Endothelial cell of umbilical vein (primary cell): ENCODE measurements at regions not wholly inside any gene's neighbourhood (a gene's known extent, or its start where the extent isn't known, plus 50 kb on each side); places are given as distances from the start of the nearest gene placed in this dataset.

ENCODE experiments used
- BruUV-seq: library from RNA; stranded (reverse); fragments of 400-500 nt; replicated peaks from 2 replicates; lab custom pipeline; 2021; lab: Mats Ljungman, UMichigan
- CTCF ChIA-PET: fragments of 300-600, 350-600 bp; sonication (Branson Sonifier 250); formaldehyde crosslinking; loops from one replicate; lab custom pipeline; 2021; ENCODE audit warnings: antibody characterized with exemption, inconsistent platforms; lab: Charles Lee
- POLR2A ChIA-PET: fragments of 300-600, 350-600 bp; sonication (Branson Sonifier 250); formaldehyde crosslinking; loops from one replicate; lab custom pipeline; 2021; ENCODE audit warnings: antibody characterized with exemption, inconsistent platforms; lab: Charles Lee
- DNase-seq: peaks from one replicate; pipeline ENCODE4 v3.0.0-alpha.2; 2011; ENCODE audit warnings: low read depth, low spot score
- FAIRE-seq: peaks from 2 replicates; lab custom pipeline; 2011; peaks lifted over from hg19 to GRCh38; lab: Jason Lieb, UNC
- H2AFZ ChIP-seq: 2 replicates; pipeline ENCODE4 v1.6.0; 2012; ENCODE audit warnings: low read depth, low read length, control low read depth, inconsistent platforms
- H3K27ac ChIP-seq: 2 replicates; pipeline ENCODE4 v1.5.1; 2011; ENCODE audit warnings: low read depth, mild to moderate bottlenecking, control low read depth, low read length, moderate library complexity; ENCODE audit not compliant: insufficient read depth
- H3K27me3 ChIP-seq, 2 experiments: 2 replicates each; pipeline versions ENCODE4 v1.6.0 to v1.6.1; 2011; ENCODE audit warnings: low read length in 2 of 2, mixed read lengths in 1 of 2; ENCODE audit not compliant: control insufficient read depth in 2 of 2, insufficient read depth in 2 of 2
- H3K36me3 ChIP-seq, 2 experiments: 2 replicates in 1 of 2; 3 replicates in 1 of 2; pipeline ENCODE4 v1.5.1; 2011; ENCODE audit warnings: low read length in 2 of 2, mild to moderate bottlenecking in 1 of 2, moderate library complexity in 1 of 2; ENCODE audit not compliant: control insufficient read depth in 2 of 2, insufficient read depth in 2 of 2; ENCODE audit errors: extremely low read depth in 1 of 2
- H3K4me1 ChIP-seq: 3 replicates; pipeline ENCODE4 v1.5.1; 2011; ENCODE audit warnings: mild to moderate bottlenecking, low read length; ENCODE audit not compliant: control insufficient read depth, insufficient read depth; ENCODE audit errors: extremely low read depth
- H3K4me2 ChIP-seq: 2 replicates; pipeline ENCODE4 v1.6.1; 2011; ENCODE audit warnings: low read length, control low read depth, mixed read lengths; ENCODE audit not compliant: insufficient read depth
- H3K4me3 ChIP-seq, 3 experiments: fragments of 200-600 bp in 1 of 3; sonication (generic), shearing (Covaris generic) in 1 of 3; replicated peaks in 1 of 3; 2 replicates each; pipeline ENCODE4 v1.5.1; 2011 to 2016; ENCODE audit warnings: control low read depth in 3 of 3, low read length in 3 of 3, mild to moderate bottlenecking in 2 of 3, inconsistent platforms in 1 of 3, low read depth in 1 of 3, moderate library complexity in 1 of 3; ENCODE audit not compliant: insufficient read depth in 1 of 3
- H3K79me2 ChIP-seq: 2 replicates; pipeline ENCODE4 v1.6.0; 2012; ENCODE audit warnings: low read length, inconsistent platforms; ENCODE audit not compliant: control insufficient read depth, insufficient read depth
- H3K9ac ChIP-seq: replicated peaks from 2 replicates; pipeline ENCODE3; 2011; ENCODE audit warnings: low read length, control low read depth; ENCODE audit not compliant: insufficient read depth; ENCODE audit errors: extremely low read depth
- H3K9me1 ChIP-seq: replicated peaks from 3 replicates; pipeline ENCODE4 v1.6.0; 2011; ENCODE audit warnings: mild to moderate bottlenecking, low read length; ENCODE audit not compliant: control insufficient read depth, insufficient read depth; ENCODE audit errors: extremely low read depth
- H3K9me3 ChIP-seq: replicated peaks from 2 replicates; pipeline ENCODE4 v1.5.1; 2012; ENCODE audit warnings: low read length, inconsistent platforms; ENCODE audit not compliant: control insufficient read depth, insufficient read depth
- H4K20me1 ChIP-seq: replicated peaks from 2 replicates; pipeline ENCODE3; 2011; ENCODE audit warnings: mild to moderate bottlenecking, low read length; ENCODE audit not compliant: control insufficient read depth, insufficient read depth; ENCODE audit errors: extremely low read depth
- CTCF ChIP-seq, 2 donors: IDR thresholded peaks; 1 replicate in 1 of 2; 2 replicates in 1 of 2; pipeline ENCODE4 v1.5.1; 2011; ENCODE audit warnings: low read length in 2 of 2, mild to moderate bottlenecking in 2 of 2, moderate library complexity in 2 of 2, control low read depth in 1 of 2, inconsistent platforms in 1 of 2, low read depth in 1 of 2; ENCODE audit not compliant: insufficient read depth in 1 of 2; ENCODE audit errors: extremely low read depth in 1 of 2
- EZH2 ChIP-seq: IDR thresholded peaks from 2 replicates; pipeline ENCODE4 v1.6.1; 2012; ENCODE audit warnings: borderline replicate concordance, low read depth, mild to moderate bottlenecking, moderate library complexity, low read length, inconsistent platforms; ENCODE audit not compliant: severe bottlenecking
- FOS ChIP-seq: IDR thresholded peaks from 2 replicates; pipeline ENCODE4 v1.6.1; 2011; ENCODE audit warnings: mild to moderate bottlenecking, low read length, moderate library complexity, borderline replicate concordance; ENCODE audit not compliant: insufficient read depth
- GATA2 ChIP-seq: IDR thresholded peaks from 2 replicates; pipeline ENCODE4 v1.7.0; 2011; ENCODE audit warnings: low read depth, mild to moderate bottlenecking, moderate library complexity, mixed read lengths, low read length; ENCODE audit not compliant: insufficient read length, insufficient read depth
- JUN ChIP-seq: IDR thresholded peaks from 2 replicates; pipeline ENCODE4 v1.6.1; 2011; ENCODE audit warnings: borderline replicate concordance, low read depth; ENCODE audit not compliant: insufficient read length, insufficient read depth
- MAX ChIP-seq: IDR thresholded peaks from 2 replicates; pipeline ENCODE4 v1.6.1; 2011; ENCODE audit not compliant: insufficient read depth, insufficient read length
- MYC ChIP-seq: IDR thresholded peaks from one replicate; pipeline ENCODE4 v1.6.1; 2011; ENCODE audit warnings: mild to moderate bottlenecking, low read depth, low read length
- POLR2A ChIP-seq: IDR thresholded peaks from 2 replicates; pipeline ENCODE4 v1.6.1; 2012; ENCODE audit warnings: low read depth, mild to moderate bottlenecking, control low read depth, low read length
- POLR2AphosphoS5 ChIP-seq: IDR thresholded peaks from 2 replicates; pipeline ENCODE4 v1.6.1; 2012; ENCODE audit warnings: low read depth, mild to moderate bottlenecking, control low read depth, low read length, moderate library complexity; ENCODE audit not compliant: insufficient read depth
- dilution Hi-C: fragments of 300-500 bp; cut with MboI; formaldehyde crosslinking; loops from one replicate; pipeline ENCODE4 v1.15.0; 2019; ENCODE audit warnings: low sequenced_read_pairs; ENCODE audit not compliant: extremely low pct_ligation_motif_present
- intact Hi-C: fragments of 100-400 bp; cut with micrococcal nuclease; formaldehyde crosslinking; loops from one replicate; pipeline ENCODE4 v1.10.0; 2022

- dilution Hi-C loops: no loop called here
- TF ChIP-seq MAX (no peak), POLR2A (no peak), MYC (no peak), FOS (no peak), POLR2AphosphoS5 (no peak), CTCF (IDR thresholded peaks at IDR 0.05; ENCODE audit: extremely low read depth in 1 of 2, insufficient read depth in 1 of 2, low read depth in 1 of 2, low read length in 2 of 2) (no peak), GATA2 (no peak), EZH2 (no peak), JUN (no peak)
- H4K20me1 ChIP-seq: no peaks in the 10 kb centered on the region
- H3K27me3 ChIP-seq: no peaks in the 10 kb centered on the region
- no peak overlapping the region for H3K4me2 ChIP-seq
- ChIA-PET CTCF (interaction anchor here (0.8 kb wide), 1 partner anchor 19 kb away, joined by 3 read pairs; no protein-coding TSS in a partner anchor), POLR2A (no interaction called here)
- no peak for FAIRE-seq
- no peak overlapping the region for H3K9ac ChIP-seq
- no peak overlapping the region for H3K27ac ChIP-seq
- H3K9me3 ChIP-seq: no peaks in the 10 kb centered on the region
- DNase-seq: no peak
- no peaks in the 10 kb centered on the region for H3K9me1 ChIP-seq
- H3K4me1 ChIP-seq: no peaks in the 10 kb centered on the region
- H2AFZ ChIP-seq: no peak overlapping the region
- no peaks in the 10 kb centered on the region for H3K79me2 ChIP-seq
- no peaks in the 10 kb centered on the region for H3K36me3 ChIP-seq
- H3K4me3 ChIP-seq: no peak overlapping the region
- intact Hi-C loops: no loop called here
- BruUV-seq: no TSS peak
Observed at GRCh38 chr12:91606662-91607377, 424.2 kb upstream of the DCN start.
